Heart right ventricle (tissue), 16 donors: ENCODE measurements at regions not wholly inside any gene's neighbourhood (a gene's known extent, or its start where the extent isn't known, plus 50 kb on each side); places are given as distances from the start of the nearest gene placed in this dataset.
A peak's percentile ranks its signal among the peaks of the same experiment; 100 is the strongest.
"Not testable (repeated sequence)": the region's sequence is repeated elsewhere in the genome, so short reads cannot be mapped to it uniquely, and the experiment has no call there.

Source experiments
- ATAC-seq, 8 donors: fragments of 200-7000 bp; cut with Tn5 transposase; one replicate each; pipeline ENCODE4 v1.9.1; 2020; ENCODE audit warnings: mild to moderate bottlenecking in 8 of 8, moderate library complexity in 8 of 8, moderate number of reproducible peaks in 1 of 8
- DNase-seq, 2 donors: peaks; one replicate each; pipeline ENCODE4 v3.0.0-alpha.2; 2020
- H3K27ac ChIP-seq, 10 donors: fragments of 200-600 bp; sonication (generic) in 2 of 10; one replicate each; pipeline versions ENCODE4 v1.5.0 to v1.8.0; 2020 to 2022; ENCODE audit warnings: mild to moderate bottlenecking in 3 of 10
- H3K27me3 ChIP-seq, 7 donors: fragments of 200-600 bp; one replicate each; pipeline ENCODE4 v1.8.0; 2021 to 2022; ENCODE audit warnings: mild to moderate bottlenecking in 2 of 7
- H3K36me3 ChIP-seq, 9 donors: fragments of 200-600 bp; sonication (generic) in 1 of 9; one replicate each; pipeline versions ENCODE4 v1.5.0 to v1.8.0; 2020 to 2022; ENCODE audit warnings: mild to moderate bottlenecking in 2 of 9
- H3K4me1 ChIP-seq, 9 donors: fragments of 200-600 bp; sonication (generic) in 1 of 9; one replicate each; pipeline versions ENCODE4 v1.5.0 to v1.8.0; 2020 to 2022; ENCODE audit warnings: mild to moderate bottlenecking in 4 of 9
- H3K4me3 ChIP-seq, 10 donors: fragments of 200-600 bp; sonication (generic) in 2 of 10; one replicate each; pipeline versions ENCODE4 v1.5.0 to v1.8.0; 2020 to 2022; ENCODE audit warnings: mild to moderate bottlenecking in 7 of 10, moderate library complexity in 2 of 10
- H3K9me3 ChIP-seq, 11 donors: fragments of 200-600 bp in 10 of 11; sonication (generic) in 2 of 11; one replicate each; pipeline versions ENCODE4 v1.5.0 to v1.8.0; 2013 to 2022; ENCODE audit warnings: mild to moderate bottlenecking in 2 of 11, control low read depth in 1 of 11, moderate library complexity in 1 of 11
- WGBS, 2 donors: extraction: QIAGEN DNeasy Blood & Tissue Kit; methylation state at CpG; one replicate each; pipeline ENCODE4 v1.1.7; 2013; ENCODE audit warnings: inconsistent platforms in 1 of 2; 5-methylcytosine and 5-hydroxymethylcytosine counted together
- intact Hi-C, 10 donors: fragments of 100-400 bp; cut with DNase I; formaldehyde crosslinking; loops; one replicate each; pipeline versions ENCODE4 v1.11.1 to v1.14.2; 2022
- TF ChIP-seq, protein P1 (sequence below), 9 donors: fragments of 200-600 bp; sonication (generic) in 2 of 9; IDR thresholded peaks; one replicate each; pipeline versions ENCODE4 v1.5.0 to v1.8.0; 2021 to 2022; ENCODE audit warnings: antibody characterized with exemption in 9 of 9, mild to moderate bottlenecking in 5 of 9, moderate library complexity in 1 of 9
- donor health status: Arrhythmogenic right ventricular cardiomyopathy.
- donor health status: ischemic (EF 13 %, LVEDD 7.1; RV severe dilation, severe dysfunction).
- donor health status: healthy with polysubstance abuse.
- donor health status: DM: no; HTN: yes; CAD: no.
- donor health status: DM: no; HTN: no; CAD: no.
- donor health status: ischemic (EF 25% LVEDD 6.9; RV normal size, moderate dysfunction).
- donor health status: ischemic (EF 25% LVEDD 5.7; RV mildly dilated, moderate dysfunction).
- donor health status: healthy.
- donor health status: DM: yes; HTN: yes; CAD: no.
- donor health status: Ischemic cardiomyopathy.
- donor health status: ischemic (EF 35%, LVEDD 5.7; RV mildly dilated, moderate dysfunction).
- donor health status: nonischemic (EF 11% LVEDD 7.7; RV severe dilation, severe dysfunction).
- donor health status: DM: yes; HTN: yes; CAD: no.
- donor health status: PGD.
- donor health status: ischemic (EF 29% LVEDD 5.4; RV normal size, mild dysfunction).
- donor health status: nonischemic (EF 23%, LVEDD 6.1; RV moderate dilation, normal function).

DNA sequence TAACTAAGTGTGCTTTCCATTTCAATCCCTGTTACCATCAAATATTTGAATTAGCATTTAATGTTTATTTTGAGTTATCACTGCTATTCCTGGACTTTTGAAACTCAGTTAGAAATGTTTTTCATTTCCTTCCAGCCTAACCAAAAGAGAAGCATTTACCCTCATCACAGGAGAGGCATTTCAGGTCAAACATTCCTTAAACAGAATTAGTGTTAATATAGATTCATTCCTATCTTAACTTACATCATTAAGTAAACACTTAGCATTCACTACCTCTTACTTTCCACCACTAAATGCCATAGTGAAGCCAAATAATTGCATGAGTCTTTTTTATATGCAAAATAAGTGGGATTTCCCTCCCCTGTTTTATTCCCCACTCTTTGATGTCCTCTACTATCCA lies 136.6 kb upstream of the OR13F1 start:
- Histone ChIP-seq H3K27me3 (peaks cover 0 to 3% (median 0%) of the 10 kb centered on the region in 7 donors), H3K4me3 (no peak overlapping the region), H3K4me1 (no peaks in the 10 kb centered on the region), H3K27ac (no peak overlapping the region), H3K36me3 (no peaks in the 10 kb centered on the region), H3K9me3 (no peaks in the 10 kb centered on the region)
- intact Hi-C loops = no loop called here
- TF ChIP-seq, protein P1, sequence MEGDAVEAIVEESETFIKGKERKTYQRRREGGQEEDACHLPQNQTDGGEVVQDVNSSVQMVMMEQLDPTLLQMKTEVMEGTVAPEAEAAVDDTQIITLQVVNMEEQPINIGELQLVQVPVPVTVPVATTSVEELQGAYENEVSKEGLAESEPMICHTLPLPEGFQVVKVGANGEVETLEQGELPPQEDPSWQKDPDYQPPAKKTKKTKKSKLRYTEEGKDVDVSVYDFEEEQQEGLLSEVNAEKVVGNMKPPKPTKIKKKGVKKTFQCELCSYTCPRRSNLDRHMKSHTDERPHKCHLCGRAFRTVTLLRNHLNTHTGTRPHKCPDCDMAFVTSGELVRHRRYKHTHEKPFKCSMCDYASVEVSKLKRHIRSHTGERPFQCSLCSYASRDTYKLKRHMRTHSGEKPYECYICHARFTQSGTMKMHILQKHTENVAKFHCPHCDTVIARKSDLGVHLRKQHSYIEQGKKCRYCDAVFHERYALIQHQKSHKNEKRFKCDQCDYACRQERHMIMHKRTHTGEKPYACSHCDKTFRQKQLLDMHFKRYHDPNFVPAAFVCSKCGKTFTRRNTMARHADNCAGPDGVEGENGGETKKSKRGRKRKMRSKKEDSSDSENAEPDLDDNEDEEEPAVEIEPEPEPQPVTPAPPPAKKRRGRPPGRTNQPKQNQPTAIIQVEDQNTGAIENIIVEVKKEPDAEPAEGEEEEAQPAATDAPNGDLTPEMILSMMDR (IDR thresholded peaks at IDR 0.05) = no peak
- no peak for DNase-seq
- no peak for ATAC-seq

DNA sequence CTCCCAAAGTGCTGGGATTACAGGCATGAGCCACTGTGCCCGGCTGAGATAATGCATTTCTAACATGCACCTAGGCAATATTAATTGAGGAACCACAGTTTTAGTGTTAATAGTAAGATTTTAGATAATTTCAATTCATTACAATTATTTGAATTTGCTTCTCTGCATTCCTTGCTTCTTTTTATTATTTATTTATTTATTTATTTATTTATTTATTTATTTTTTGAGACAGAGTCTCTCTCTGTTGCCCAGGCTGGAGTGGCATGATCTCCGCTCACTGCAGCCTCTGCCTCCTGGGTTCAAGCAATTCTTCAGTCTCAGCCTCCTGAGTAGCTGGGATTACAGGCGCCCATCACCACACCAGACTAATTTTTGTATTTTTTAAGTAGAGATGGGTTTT lies 135.7 kb upstream of the OR13F1 start:
- H3K36me3 ChIP-seq, DNase-seq, H3K9me3 ChIP-seq, H3K4me1 ChIP-seq, H3K27me3 ChIP-seq, H3K27ac ChIP-seq, intact Hi-C loops, H3K4me3 ChIP-seq, ATAC-seq: not testable (repeated sequence)
- WGBS, 2 donors = 94 to 99% methylated on average over 3 of the region's 3 CpGs

DNA sequence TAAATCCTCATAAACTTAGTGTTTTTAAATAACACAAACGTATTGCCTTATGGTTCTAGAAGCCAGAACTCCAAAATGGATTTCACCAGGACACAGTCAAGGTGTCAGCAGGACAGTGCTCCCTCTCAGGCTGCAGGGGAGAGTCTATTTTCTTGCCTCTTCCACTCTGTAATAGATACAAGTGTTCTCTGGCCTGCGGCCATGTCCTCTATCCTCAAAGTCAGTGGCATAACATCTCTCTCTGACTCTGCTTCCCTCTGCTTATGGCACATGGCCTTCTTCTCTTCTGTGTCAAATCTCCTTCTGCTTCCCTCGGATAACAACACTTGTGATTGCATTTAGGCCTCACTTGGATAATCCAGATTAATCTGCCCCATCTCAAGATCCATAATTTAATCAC lies 129.4 kb upstream of the OR13F1 start:
- TF ChIP-seq, protein P1 (IDR thresholded peaks at IDR 0.05) = no peak
- ATAC-seq (peak; percentile 53 to 86 (median 68)), DNase-seq (peak; percentile 30)
- H3K27ac ChIP-seq = no peak overlapping the region
- intact Hi-C loops = no loop called here
- no peaks in the 10 kb centered on the region for H3K36me3 ChIP-seq
- no peaks in the 10 kb centered on the region for H3K4me1 ChIP-seq
- H3K4me3 ChIP-seq = no peak overlapping the region
- 42 to 56% methylated on average over 3 of the region's 3 CpGs for WGBS, 2 donors
- no peaks in the 10 kb centered on the region for H3K9me3 ChIP-seq
- peaks cover 0 to 3% (median 0%) of the 10 kb centered on the region in 7 donors for H3K27me3 ChIP-seq

DNA sequence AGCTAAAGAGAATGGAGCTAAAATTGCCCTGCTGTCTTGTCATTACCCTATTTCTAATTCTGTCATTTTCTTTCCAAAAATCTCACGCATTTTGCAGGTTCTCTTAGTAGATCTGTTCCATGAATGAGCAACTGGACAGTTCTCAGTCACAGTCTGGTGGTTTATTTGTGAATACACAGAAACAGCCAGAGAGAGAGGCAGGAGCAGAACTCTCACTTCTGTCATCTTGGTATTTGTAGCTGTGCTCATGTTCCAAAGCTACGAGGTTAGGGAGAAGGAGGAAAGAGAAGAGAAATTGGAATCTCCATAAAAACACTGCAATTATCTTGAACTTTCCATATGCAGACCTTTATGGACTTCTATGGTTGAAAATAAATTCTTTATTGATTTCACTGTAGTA lies 118.0 kb upstream of the OR13F1 start:
- TF ChIP-seq, protein P1 (IDR thresholded peaks at IDR 0.05) = no peak
- Histone ChIP-seq H3K27me3 (peaks cover 0 to 7% (median 0%) of the 10 kb centered on the region in 7 donors), H3K27ac (no peak overlapping the region), H3K4me1 (peaks cover 0 to 13% (median 0%) of the 10 kb centered on the region in 9 donors), H3K36me3 (no peaks in the 10 kb centered on the region), H3K4me3 (no peak overlapping the region), H3K9me3 (no peaks in the 10 kb centered on the region)
- no peak for ATAC-seq
- no peak for DNase-seq
- intact Hi-C loops = loop anchor here in 6 of 10 donors (2.0 to 10.0 kb wide), 6 partner anchors 209 to 991 kb away; no protein-coding TSS in a partner anchor
- WGBS, 2 donors = 57 to 61% methylated on average over 2 of the region's 2 CpGs

DNA sequence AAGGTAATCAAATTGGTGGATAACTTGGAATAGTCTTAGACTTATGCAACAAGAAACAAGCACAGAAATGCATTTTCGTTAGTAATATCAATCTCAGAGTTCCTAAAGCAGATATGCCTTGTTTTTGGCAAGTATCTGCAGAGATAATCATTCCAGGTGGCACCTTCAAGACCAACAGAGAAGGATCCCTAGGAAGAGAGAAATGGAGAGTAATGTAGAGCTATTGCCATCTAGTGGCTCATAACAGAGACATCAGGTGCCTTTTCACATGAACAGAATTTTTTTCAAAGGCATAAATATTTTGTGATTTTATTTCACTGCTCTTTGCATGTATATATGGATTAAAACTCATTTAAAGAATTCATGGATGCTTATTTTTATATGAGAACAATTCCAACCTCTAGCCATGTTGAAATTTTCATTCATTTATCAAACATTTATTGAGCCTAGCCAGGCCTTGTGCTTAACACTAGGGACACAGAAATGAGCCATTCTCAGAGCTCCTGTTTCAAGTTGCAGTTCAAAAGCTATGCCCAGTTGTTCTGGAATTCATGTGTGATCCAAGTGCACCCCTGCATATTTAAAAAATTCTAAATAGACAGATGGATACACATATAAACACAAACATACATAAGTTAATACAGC lies 117.5 kb upstream of the OR13F1 start:
- Histone ChIP-seq H3K9me3 (no peaks in the 10 kb centered on the region), H3K4me1 (peaks cover 0 to 13% (median 0%) of the 10 kb centered on the region in 9 donors), H3K36me3 (no peaks in the 10 kb centered on the region), H3K27me3 (peaks cover 0 to 7% (median 0%) of the 10 kb centered on the region in 7 donors), H3K4me3 (no peak overlapping the region), H3K27ac (no peak overlapping the region)
- no peak for DNase-seq
- TF ChIP-seq, protein P1 (IDR thresholded peaks at IDR 0.05) = peak; percentile 24 to 79 (median 68)
- ATAC-seq = peak in 1 of 8 donors; percentile 42
- intact Hi-C loops = loop anchor here in 6 of 10 donors (2.0 to 10.0 kb wide), 6 partner anchors 209 to 992 kb away; no protein-coding TSS in a partner anchor
- WGBS, 2 donors = 0 to 6% methylated on average over 1 of the region's 1 CpG
